AG20443 (cell line): ENCODE measurements at regions not wholly inside any gene's neighbourhood (a gene's known extent, or its start where the extent isn't known, plus 50 kb on each side); places are given as distances from the start of the nearest gene placed in this dataset.

Source experiments
- DNase-seq: peaks from one replicate; pipeline ENCODE4 v3.0.0; 2012; ENCODE audit warnings: low spot score, mixed read lengths

DNA sequence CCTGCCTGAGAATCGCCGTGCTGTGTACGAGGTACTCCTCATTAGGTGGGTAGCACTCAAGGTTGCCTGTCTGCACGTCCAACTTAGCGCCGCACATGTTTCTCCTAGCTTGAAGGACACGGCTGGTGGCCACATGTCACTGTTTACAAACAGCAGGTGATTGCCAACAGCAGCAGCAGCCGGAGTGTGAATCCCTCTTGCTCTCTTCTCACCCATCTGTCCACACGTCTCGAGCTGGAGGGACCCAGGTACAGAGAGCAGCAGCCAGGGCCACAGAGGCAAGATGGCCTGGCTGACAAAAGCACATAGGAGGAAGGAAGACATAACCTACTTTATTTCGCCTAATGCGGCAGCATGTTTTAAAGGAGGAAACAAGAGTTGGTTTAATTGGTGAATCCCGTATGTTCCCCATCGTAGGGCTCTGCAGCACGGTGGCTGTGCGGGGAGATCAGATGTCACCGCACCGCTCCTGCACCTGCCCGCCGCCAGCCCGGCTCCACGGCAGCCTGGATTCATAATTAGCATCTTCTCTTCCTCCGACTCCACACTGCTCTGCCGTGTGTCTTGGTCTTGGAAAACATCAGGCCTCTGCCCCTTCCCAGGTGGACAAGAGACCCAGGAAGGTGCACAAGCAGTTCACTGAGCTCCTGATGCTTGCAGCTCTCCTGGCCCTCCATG lies 201.6 kb upstream of the IRX1 start:
- no peak for DNase-seq

DNA sequence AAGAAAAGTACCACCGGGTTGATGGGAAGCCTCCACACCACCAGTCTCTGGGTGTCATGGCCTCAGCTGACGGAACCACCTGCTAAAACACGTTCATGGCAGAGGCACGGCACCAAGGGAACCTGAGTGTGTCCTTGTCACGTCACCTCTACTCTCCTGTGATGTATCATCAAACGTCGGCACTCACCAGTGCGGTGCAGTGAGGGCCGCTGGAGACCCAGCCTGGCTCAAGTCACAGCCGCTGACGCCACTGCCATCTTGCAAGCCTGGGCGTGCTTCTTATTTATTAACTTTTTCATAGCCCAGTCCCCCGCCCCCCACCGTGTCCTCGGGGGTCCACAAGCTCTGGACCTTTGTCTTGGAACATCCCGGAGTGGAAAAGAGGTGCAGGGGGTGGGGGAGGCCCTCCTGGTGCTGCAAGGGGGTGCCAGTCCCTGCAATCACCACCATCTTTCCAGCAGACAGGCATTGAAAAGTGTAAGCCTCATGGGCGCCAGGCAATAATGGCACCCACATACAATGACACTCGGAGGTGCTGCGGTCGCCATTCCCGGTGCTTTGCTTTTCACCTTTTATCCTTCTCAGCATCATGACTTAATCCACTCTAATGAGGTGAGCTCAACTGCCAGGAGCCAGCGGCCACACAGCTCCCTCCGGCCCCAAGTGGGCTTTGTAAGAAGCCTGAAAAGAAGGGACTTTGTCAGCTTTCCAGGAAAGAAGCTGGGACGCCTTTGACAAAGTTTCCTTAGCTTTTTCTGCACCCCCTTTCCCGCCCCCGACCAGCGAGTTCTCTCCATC lies 202.3 kb upstream of the IRX1 start:
- no peak for DNase-seq

- peak; percentile 48 for DNase-seq
Observed at GRCh38 chr5:3392306-3392939, 203.2 kb upstream of the IRX1 start.

DNA sequence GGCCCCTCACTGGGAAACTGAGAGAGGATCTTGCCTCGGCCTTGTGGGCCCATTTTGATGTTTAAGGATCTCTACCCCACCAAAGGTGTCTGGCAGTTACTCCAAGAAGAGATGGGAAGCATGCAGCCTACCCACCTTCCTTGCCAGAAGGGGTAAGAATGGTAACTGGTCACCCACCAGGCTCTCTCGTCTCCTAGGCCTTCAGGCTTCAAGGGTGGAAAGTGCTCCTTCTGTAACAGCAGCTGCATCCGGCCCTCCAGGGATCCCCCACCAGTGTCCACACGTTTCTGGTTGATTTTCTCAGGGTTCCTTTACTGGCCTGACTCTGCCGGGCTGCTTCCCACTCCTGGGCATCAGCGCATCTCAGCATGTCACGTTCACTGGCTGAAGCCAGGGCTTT lies 204.4 kb upstream of the IRX1 start:
- DNase-seq: no peak

DNA sequence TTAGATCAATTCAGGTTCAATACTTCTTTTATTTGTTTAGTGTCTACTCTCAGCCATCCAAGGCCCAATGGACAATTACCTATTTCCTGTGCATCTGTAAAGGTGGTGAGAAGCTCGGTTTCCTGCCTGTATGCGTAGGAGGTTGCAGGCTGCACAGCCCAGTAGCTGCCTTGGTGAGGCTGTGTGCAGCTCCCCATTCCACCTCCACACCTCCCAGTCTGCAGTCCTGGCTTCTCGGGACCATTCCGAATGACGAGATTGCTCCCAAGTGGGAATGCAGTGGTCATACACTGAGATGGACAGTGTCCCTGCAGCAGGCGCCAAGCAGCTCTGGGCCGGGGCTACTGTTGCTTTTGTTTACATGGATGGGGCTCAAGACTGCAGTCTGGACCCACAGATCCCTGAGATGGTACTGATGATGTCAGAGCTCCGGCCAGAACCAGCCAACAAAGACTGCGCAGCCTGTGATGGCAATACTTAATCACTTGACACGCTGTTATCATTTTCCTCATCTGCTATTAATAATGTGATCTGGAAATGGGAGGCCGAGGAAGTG lies 206.1 kb upstream of the IRX1 start:
- DNase-seq: peak; percentile 33

GRCh38 chr5:3386637-3387036 lies 209.0 kb upstream of the IRX1 start:
- DNase-seq: no peak

DNA sequence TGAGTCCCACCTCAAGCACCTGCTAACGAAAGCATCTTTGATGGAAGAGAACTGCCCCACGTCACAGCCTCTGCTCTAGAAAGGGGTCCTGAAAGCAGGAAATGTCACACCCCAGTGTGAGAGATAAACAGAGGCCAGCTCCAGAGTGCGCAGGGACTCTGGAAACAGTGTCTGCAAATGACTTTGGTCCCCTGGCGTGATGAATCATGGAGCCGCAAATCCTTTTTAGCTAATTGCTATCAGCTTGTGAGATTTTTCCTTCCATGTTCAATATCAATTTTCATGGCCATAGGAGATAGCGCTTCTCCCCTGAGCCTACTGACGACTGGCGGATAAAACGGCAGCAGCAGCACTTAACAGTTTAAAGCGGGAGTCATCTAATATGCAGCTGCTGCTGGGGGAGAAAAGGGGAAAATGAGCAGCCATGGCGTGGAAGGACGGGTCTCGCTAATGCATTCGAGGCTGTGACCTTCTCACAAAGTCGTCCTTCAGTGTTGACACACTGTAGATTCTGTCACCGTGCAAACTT lies 209.6 kb upstream of the IRX1 start:
- DNase-seq: no peak

- no peak for DNase-seq
Observed at GRCh38 chr5:3384531-3384930, 211.1 kb upstream of the IRX1 start.

GRCh38 chr5:3382782-3383181 lies 212.8 kb upstream of the IRX1 start:
- DNase-seq: no peak

- DNase-seq: no peak
Observed at GRCh38 chr5:3382151-3382550, 213.5 kb upstream of the IRX1 start.

- DNase-seq: no peak
Observed at GRCh38 chr5:3381206-3381825, 214.3 kb upstream of the IRX1 start.

DNA sequence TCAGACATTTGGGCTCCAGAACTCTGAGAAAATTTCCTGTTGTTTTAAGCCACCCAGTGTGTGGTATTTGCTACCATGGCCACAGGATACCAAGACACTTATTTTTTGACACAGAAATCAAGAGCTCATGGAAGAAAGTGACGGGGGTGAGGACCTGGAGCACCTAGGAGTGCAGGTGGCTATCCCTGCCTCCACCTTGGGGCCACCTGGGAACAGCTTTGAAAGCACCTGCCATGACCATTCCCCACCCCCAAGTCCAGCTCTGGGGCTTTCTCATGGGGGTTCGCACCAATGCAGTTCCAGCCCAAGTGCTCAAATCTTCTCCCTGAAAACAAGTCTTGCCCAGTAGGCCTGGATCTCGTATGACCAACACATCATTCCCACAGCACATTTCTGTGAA lies 214.9 kb upstream of the IRX1 start:
- no peak for DNase-seq

GRCh38 chr5:3377831-3378230 lies 217.8 kb upstream of the IRX1 start:
- no peak for DNase-seq

- DNase-seq: no peak
Observed at GRCh38 chr5:3377176-3377575, 218.5 kb upstream of the IRX1 start.

DNA sequence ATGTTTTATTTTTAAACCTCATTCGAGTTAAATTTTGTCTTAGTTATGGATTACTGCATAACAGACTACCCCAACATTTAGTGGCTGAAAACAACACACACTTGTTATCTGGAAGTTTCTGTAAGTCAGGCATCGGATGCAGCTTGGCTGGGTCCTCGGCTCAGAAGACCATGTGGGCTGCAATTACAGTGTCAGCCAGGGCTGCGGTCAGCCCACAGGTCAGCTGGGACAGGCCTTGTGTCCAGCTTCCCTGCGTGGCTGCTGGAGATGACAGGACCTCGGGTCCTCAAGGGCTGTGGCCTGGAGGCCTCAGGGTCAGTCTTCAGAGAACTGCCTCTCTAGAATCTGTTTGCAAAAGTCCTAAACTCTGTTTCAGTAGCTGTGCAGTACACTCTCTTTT lies 219.0 kb upstream of the IRX1 start:
- no peak for DNase-seq

- DNase-seq: no peak
Observed at GRCh38 chr5:3375586-3376311, 219.9 kb upstream of the IRX1 start.

DNA sequence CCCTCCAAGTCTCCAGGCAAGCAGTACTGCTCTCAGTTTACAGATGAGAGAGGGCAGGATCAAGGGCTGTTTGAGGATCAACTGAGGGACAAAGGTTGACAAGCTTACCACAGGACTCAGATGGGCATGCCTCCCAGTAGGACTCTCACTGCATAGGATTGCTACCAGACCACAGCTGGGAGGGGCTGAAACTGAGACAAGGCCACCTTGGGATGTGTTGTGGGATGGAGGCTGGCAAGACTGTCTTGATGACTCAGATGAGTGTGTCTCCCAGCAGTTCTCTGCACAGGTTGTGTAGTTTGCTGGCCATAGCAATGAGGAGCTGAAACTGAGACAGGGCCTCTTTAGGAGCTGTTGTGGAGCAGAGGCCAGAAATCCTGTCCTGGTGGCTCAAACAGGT lies 222.2 kb upstream of the IRX1 start:
- DNase-seq: no peak

DNA sequence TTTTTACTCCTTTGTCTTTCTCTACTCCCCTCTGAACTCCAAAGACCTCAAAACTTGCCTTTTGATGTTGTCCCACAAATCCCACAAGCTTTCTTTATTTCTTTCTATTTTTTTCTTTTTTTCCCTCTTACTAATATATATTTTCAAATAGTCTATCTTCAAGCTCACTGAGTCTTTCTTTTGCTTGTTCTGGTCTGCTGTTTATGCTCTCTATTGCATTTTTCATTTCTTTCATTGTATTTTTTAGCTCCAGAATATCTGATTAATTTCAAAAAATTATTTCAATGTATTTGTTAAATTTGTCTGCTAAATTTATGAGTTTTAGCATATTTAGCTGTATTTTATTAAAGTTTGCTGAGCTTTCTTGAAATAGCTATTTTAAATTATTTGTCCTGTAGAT lies 223.3 kb upstream of the IRX1 start:
- no peak for DNase-seq

DNA sequence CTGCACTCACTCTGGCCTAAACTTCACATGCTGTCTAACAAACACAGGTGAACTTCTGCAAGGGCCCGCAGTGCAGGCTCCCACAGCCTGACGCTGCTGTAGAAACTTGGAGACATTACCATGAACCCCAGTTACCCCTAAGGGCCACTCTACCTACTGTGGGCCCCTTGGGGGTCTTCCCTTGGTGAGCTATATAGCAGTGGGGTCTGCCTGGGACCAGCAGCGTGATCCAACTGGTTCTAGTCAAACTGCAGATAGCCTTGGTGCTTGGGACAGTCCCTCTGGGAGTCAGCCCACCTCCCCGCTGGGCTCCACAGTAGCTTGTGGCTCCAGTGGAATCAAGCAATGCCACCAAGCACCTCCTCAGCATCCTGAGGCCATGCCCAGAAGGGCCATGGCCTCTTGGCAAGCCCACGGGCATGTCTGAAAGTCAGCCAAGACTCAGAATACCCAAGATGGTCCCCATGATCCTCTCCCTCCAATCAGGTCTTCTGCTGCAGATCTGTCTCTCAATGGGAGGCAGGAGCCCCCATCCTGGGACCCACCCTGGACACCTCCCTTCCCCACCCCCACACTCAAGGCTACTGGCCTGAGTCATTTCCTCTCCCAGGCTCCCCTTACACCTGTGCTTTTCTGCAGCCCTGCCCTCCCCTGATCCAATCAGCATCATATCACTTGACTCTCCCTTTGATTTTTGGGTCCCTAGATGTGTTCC lies 230.0 kb upstream of the IRX1 start:
- no peak for DNase-seq

GRCh38 chr5:3364941-3365340 lies 230.7 kb upstream of the IRX1 start:
- no peak for DNase-seq

DNA sequence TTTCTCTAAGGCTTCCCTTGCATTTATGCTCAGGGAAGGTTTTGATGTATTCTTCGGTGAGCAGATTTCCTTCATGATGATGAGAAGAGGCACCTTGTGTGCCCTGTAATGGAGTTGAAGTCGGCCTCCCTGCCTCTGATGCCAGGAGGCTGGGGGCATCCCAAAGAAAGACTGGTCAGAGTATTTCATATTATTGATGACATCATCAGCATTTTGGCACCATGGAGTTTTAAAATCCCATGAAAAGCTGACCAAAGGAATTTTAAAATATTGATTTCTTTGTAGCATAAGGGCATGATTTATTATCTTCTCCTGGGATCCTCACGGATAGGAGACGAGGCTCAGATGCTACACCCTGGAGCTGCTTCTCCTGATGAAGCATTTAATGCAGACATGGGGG lies 231.2 kb upstream of the IRX1 start:
- DNase-seq: no peak
